H7 (cell line): ENCODE measurements at regions not wholly inside any gene's neighbourhood (a gene's known extent, or its start where the extent isn't known, plus 50 kb on each side); places are given as distances from the start of the nearest gene placed in this dataset.

Experiments
- DNase-seq: peaks from one replicate; pipeline ENCODE4 v3.0.0; 2012
- H3K27me3 ChIP-seq: 2 replicates; pipeline ENCODE4 v1.6.0; 2011; ENCODE audit warnings: mild to moderate bottlenecking, low read length; ENCODE audit not compliant: control insufficient read depth, insufficient read depth
- H3K36me3 ChIP-seq: replicated peaks from 2 replicates; pipeline ENCODE4 v1.5.1; 2011; ENCODE audit warnings: low read length; ENCODE audit not compliant: control insufficient read depth, insufficient read depth
- H3K4me3 ChIP-seq: 2 replicates; pipeline ENCODE4 v1.5.1; 2011; ENCODE audit warnings: low read depth, mild to moderate bottlenecking, control low read depth, low read length, moderate library complexity; ENCODE audit not compliant: insufficient read depth

- H3K36me3 ChIP-seq: no peaks in the 10 kb centered on the region
- no peak overlapping the region for H3K4me3 ChIP-seq
- DNase-seq: no peak
- no peaks in the 10 kb centered on the region for H3K27me3 ChIP-seq
Observed at GRCh38 chr4:81769244-81769643, 297.5 kb upstream of the RASGEF1B start.

- Histone ChIP-seq H3K4me3 (no peak overlapping the region), H3K36me3 (no peaks in the 10 kb centered on the region), H3K27me3 (no peaks in the 10 kb centered on the region)
- no peak for DNase-seq
Observed at GRCh38 chr4:81758574-81759264, 287.0 kb upstream of the RASGEF1B start.

GRCh38 chr4:81757691-81758090 is 286.0 kb upstream of the RASGEF1B start:
- no peaks in the 10 kb centered on the region for H3K27me3 ChIP-seq
- H3K36me3 ChIP-seq: no peaks in the 10 kb centered on the region
- H3K4me3 ChIP-seq: no peak overlapping the region
- DNase-seq: peak; percentile 4

- no peak for DNase-seq
- no peak overlapping the region for H3K4me3 ChIP-seq
- no peaks in the 10 kb centered on the region for H3K36me3 ChIP-seq
- no peaks in the 10 kb centered on the region for H3K27me3 ChIP-seq
Observed at GRCh38 chr4:81756973-81757372, 285.3 kb upstream of the RASGEF1B start.

GRCh38 chr4:81756042-81756441 is 284.3 kb upstream of the RASGEF1B start:
- no peak overlapping the region for H3K4me3 ChIP-seq
- H3K36me3 ChIP-seq: no peaks in the 10 kb centered on the region
- H3K27me3 ChIP-seq: no peaks in the 10 kb centered on the region
- DNase-seq: no peak

- no peaks in the 10 kb centered on the region for H3K36me3 ChIP-seq
- no peak for DNase-seq
- H3K27me3 ChIP-seq: no peaks in the 10 kb centered on the region
- no peak overlapping the region for H3K4me3 ChIP-seq
Observed at GRCh38 chr4:81754169-81754568, 282.5 kb upstream of the RASGEF1B start.

GRCh38 chr4:81751531-81752289 is 280.0 kb upstream of the RASGEF1B start:
- no peaks in the 10 kb centered on the region for H3K36me3 ChIP-seq
- no peak for DNase-seq
- H3K27me3 ChIP-seq: no peaks in the 10 kb centered on the region
- H3K4me3 ChIP-seq: no peak overlapping the region

- Histone ChIP-seq H3K27me3 (no peaks in the 10 kb centered on the region), H3K4me3 (no peak overlapping the region), H3K36me3 (no peaks in the 10 kb centered on the region)
- no peak for DNase-seq
Observed at GRCh38 chr4:81747242-81747930, 275.7 kb upstream of the RASGEF1B start.

- no peak overlapping the region for H3K4me3 ChIP-seq
- DNase-seq: no peak
- no peaks in the 10 kb centered on the region for H3K27me3 ChIP-seq
Observed at GRCh38 chr4:81746773-81747172, 275.1 kb upstream of the RASGEF1B start.

GRCh38 chr4:81746071-81746470 is 274.4 kb upstream of the RASGEF1B start:
- no peaks in the 10 kb centered on the region for H3K36me3 ChIP-seq
- no peaks in the 10 kb centered on the region for H3K27me3 ChIP-seq
- DNase-seq: no peak
- no peak overlapping the region for H3K4me3 ChIP-seq

More at GRCh38 chr4:81746773-81747172, 275.1 kb upstream of the RASGEF1B start:
- H3K36me3 ChIP-seq: no peaks in the 10 kb centered on the region

GRCh38 chr4:81745050-81745449 is 273.3 kb upstream of the RASGEF1B start:
- no peak for DNase-seq
- Histone ChIP-seq H3K36me3 (no peaks in the 10 kb centered on the region), H3K4me3 (no peak overlapping the region), H3K27me3 (no peaks in the 10 kb centered on the region)

GRCh38 chr4:81743731-81744435 is 272.2 kb upstream of the RASGEF1B start:
- Histone ChIP-seq H3K36me3 (no peaks in the 10 kb centered on the region), H3K4me3 (no peak overlapping the region), H3K27me3 (no peaks in the 10 kb centered on the region)
- DNase-seq: no peak

GRCh38 chr4:81740487-81740886 is 268.8 kb upstream of the RASGEF1B start:
- no peak for DNase-seq
- Histone ChIP-seq H3K36me3 (no peaks in the 10 kb centered on the region), H3K27me3 (no peaks in the 10 kb centered on the region), H3K4me3 (no peak overlapping the region)

GRCh38 chr4:81738891-81739290 is 267.2 kb upstream of the RASGEF1B start:
- DNase-seq: no peak
- Histone ChIP-seq H3K4me3 (no peak overlapping the region), H3K27me3 (no peaks in the 10 kb centered on the region), H3K36me3 (no peaks in the 10 kb centered on the region)
